ENCODE measurements at regions not wholly inside any gene's neighbourhood (a gene's known extent, or its start where the extent isn't known, plus 50 kb on each side); places are given as distances from the start of the nearest gene placed in this dataset.

GRCh38 chr12:67400742-67401141 lies 131.6 kb downstream of the CAND1 start:
- TF ChIP-seq CTCF (conservative IDR thresholded peaks at IDR 0.05; ENCODE audit: low read depth, low read length), result no peak
- no peak for TF ChIP-seq EZH2 (IDR thresholded peaks at IDR 0.05; ENCODE audit: borderline replicate concordance, low read depth, low read length, poor library complexity, severe bottlenecking)

Data from A673 (cell line).